H9 (cell line): ENCODE measurements at regions not wholly inside any gene's neighbourhood (a gene's known extent, or its start where the extent isn't known, plus 50 kb on each side); places are given as distances from the start of the nearest gene placed in this dataset.

Experiments used
- DNase-seq: peaks from one replicate; pipeline ENCODE4 v3.0.0-alpha.2; 2017
- H2AFZ ChIP-seq: one replicate; pipeline ENCODE4 v1.6.1; 2013; ENCODE audit warnings: mild to moderate bottlenecking, low read length, control low read depth, moderate library complexity
- H2AK5ac ChIP-seq: 2 replicates; pipeline ENCODE4 v1.6.1; 2013; ENCODE audit warnings: low read length, control low read depth, mixed read lengths; ENCODE audit not compliant: insufficient read length
- H2BK120ac ChIP-seq: one replicate; pipeline ENCODE4 v1.6.1; 2013; ENCODE audit warnings: low read depth, mild to moderate bottlenecking, low read length, control low read depth, inconsistent platforms; ENCODE audit not compliant: poor library complexity, severe bottlenecking
- H2BK12ac ChIP-seq: 2 replicates; pipeline ENCODE4 v1.6.1; 2013; ENCODE audit warnings: low read length, control low read depth, mixed read lengths, low read depth; ENCODE audit not compliant: insufficient read length
- H2BK15ac ChIP-seq: 2 replicates; pipeline ENCODE4 v1.6.1; 2013; ENCODE audit warnings: low read depth, low read length, control low read depth
- H2BK20ac ChIP-seq: one replicate; pipeline ENCODE4 v1.6.1; 2013; ENCODE audit warnings: low read depth, mild to moderate bottlenecking, low read length, control low read depth, inconsistent platforms; ENCODE audit not compliant: poor library complexity, severe bottlenecking
- H2BK5ac ChIP-seq: 2 replicates; pipeline ENCODE4 v1.6.1; 2013; ENCODE audit warnings: low read length, control low read depth, mixed read lengths; ENCODE audit not compliant: insufficient read length
- H3K14ac ChIP-seq: 2 replicates; pipeline ENCODE4 v1.6.1; 2013; ENCODE audit warnings: low read length, control low read depth; ENCODE audit not compliant: insufficient read depth
- H3K18ac ChIP-seq: 2 replicates; pipeline ENCODE4 v1.6.1; 2013; ENCODE audit warnings: low read depth, mild to moderate bottlenecking, mixed read lengths, low read length, control low read depth; ENCODE audit not compliant: insufficient read length
- H3K23ac ChIP-seq: 2 replicates; pipeline ENCODE4 v1.6.1; 2013; ENCODE audit warnings: low read length, control low read depth, mixed read lengths, low read depth; ENCODE audit not compliant: insufficient read length
- H3K23me2 ChIP-seq: 2 replicates; pipeline ENCODE4 v1.6.1; 2013; ENCODE audit warnings: low read depth, mild to moderate bottlenecking, mixed read lengths, low read length, control low read depth; ENCODE audit not compliant: insufficient read length, poor library complexity, severe bottlenecking
- H3K27ac ChIP-seq: 2 replicates; pipeline ENCODE4 v1.5.1; 2013; ENCODE audit warnings: low read length, control low read depth, mixed read lengths, low read depth; ENCODE audit not compliant: insufficient read length
- H3K27me3 ChIP-seq: 2 replicates; pipeline ENCODE4 v1.6.1; 2013; ENCODE audit warnings: low read length, control low read depth, inconsistent platforms; ENCODE audit not compliant: insufficient read depth
- H3K4ac ChIP-seq: 2 replicates; pipeline ENCODE4 v1.6.1; 2013; ENCODE audit warnings: low read depth, mild to moderate bottlenecking, control low read depth, inconsistent platforms, low read length, moderate library complexity
- H3K4me1 ChIP-seq: 2 replicates; pipeline ENCODE4 v1.6.1; 2013; ENCODE audit warnings: low read length, control low read depth, inconsistent platforms; ENCODE audit not compliant: insufficient read depth
- H3K4me2 ChIP-seq: 2 replicates; pipeline ENCODE4 v1.6.1; 2013; ENCODE audit warnings: low read length, control low read depth, mixed read lengths; ENCODE audit not compliant: insufficient read length, insufficient read depth
- H3K56ac ChIP-seq: 2 replicates; pipeline ENCODE4 v1.6.1; 2013; ENCODE audit warnings: low read depth, mild to moderate bottlenecking, mixed read lengths, low read length, control low read depth; ENCODE audit not compliant: insufficient read length
- H3K79me1 ChIP-seq: 2 replicates; pipeline ENCODE4 v1.6.1; 2013; ENCODE audit warnings: low read depth, mild to moderate bottlenecking, moderate library complexity, low read length, control low read depth, inconsistent platforms; ENCODE audit not compliant: insufficient read depth, poor library complexity, severe bottlenecking
- H3K79me2 ChIP-seq: 2 replicates; pipeline ENCODE4 v1.6.1; 2013; ENCODE audit warnings: low read length, control low read depth, inconsistent platforms; ENCODE audit not compliant: insufficient read depth
- H3K9ac ChIP-seq: 2 replicates; pipeline ENCODE4 v1.6.1; 2013; ENCODE audit warnings: low read length, control low read depth, mixed read lengths; ENCODE audit not compliant: insufficient read length; ENCODE audit errors: extremely low read depth
- H3K9me3 ChIP-seq: one replicate; pipeline ENCODE4 v1.6.1; 2013; ENCODE audit warnings: low read depth, low read length, inconsistent platforms; ENCODE audit not compliant: control insufficient read depth
- H3T11ph ChIP-seq: one replicate; pipeline ENCODE4 v1.6.1; 2013; ENCODE audit warnings: mild to moderate bottlenecking, low read length, control low read depth, inconsistent platforms
- H4K20me1 ChIP-seq: one replicate; pipeline ENCODE4 v1.6.1; 2013; ENCODE audit not compliant: control insufficient read depth, insufficient read length, insufficient read depth
- H4K5ac ChIP-seq: 2 replicates; pipeline ENCODE4 v1.6.1; 2013; ENCODE audit warnings: low read depth, mild to moderate bottlenecking, mixed read lengths, low read length, control low read depth; ENCODE audit not compliant: insufficient read length
- H4K8ac ChIP-seq: replicated peaks from 2 replicates; pipeline ENCODE4 v1.6.1; 2013; ENCODE audit warnings: low read length, control low read depth, mixed read lengths, low read depth; ENCODE audit not compliant: insufficient read length
- H4K91ac ChIP-seq: 2 replicates; pipeline ENCODE4 v1.6.1; 2013; ENCODE audit warnings: low read depth, mild to moderate bottlenecking, moderate library complexity, mixed read lengths, low read length, control low read depth; ENCODE audit not compliant: insufficient read length
- H3K27ac Mint-ChIP-seq, 3 experiments: 2 replicates in 2 of 3; 3 replicates in 1 of 3; pipeline ENCODE4 v1.8.0; 2020 to 2021; ENCODE audit warnings: mixed read lengths in 3 of 3, mild to moderate bottlenecking in 1 of 3, moderate library complexity in 1 of 3
- H3K27me3 Mint-ChIP-seq: 2 replicates; pipeline ENCODE4 v1.8.0; 2021; ENCODE audit warnings: low read depth, mild to moderate bottlenecking, moderate library complexity, mixed read lengths
- H3K36me3 Mint-ChIP-seq, 3 experiments: 2 replicates in 2 of 3; 3 replicates in 1 of 3; pipeline ENCODE4 v1.8.0; 2020 to 2021; ENCODE audit warnings: low read depth in 3 of 3, mixed read lengths in 3 of 3; ENCODE audit not compliant: insufficient read depth in 1 of 3
- H3K4me1 Mint-ChIP-seq, 2 experiments: 2 replicates each; pipeline ENCODE4 v1.8.0; 2020; ENCODE audit warnings: mixed read lengths in 2 of 2
- H3K4me3 Mint-ChIP-seq, 2 experiments: 2 replicates in 1 of 2; 3 replicates in 1 of 2; pipeline ENCODE4 v1.8.0; 2020 to 2021; ENCODE audit warnings: mild to moderate bottlenecking in 2 of 2, mixed read lengths in 2 of 2, moderate library complexity in 1 of 2
- H3K9me3 Mint-ChIP-seq, 2 experiments: 2 replicates in 1 of 2; 3 replicates in 1 of 2; pipeline ENCODE4 v1.8.0; 2020; ENCODE audit warnings: mild to moderate bottlenecking in 2 of 2, mixed read lengths in 2 of 2, moderate library complexity in 1 of 2
- CTCF ChIP-seq: fragments of 200-600 bp; sonication (generic); conservative IDR thresholded peaks from 3 replicates; pipeline ENCODE4 v1.8.0; 2021; ENCODE audit warnings: antibody characterized with exemption, mild to moderate bottlenecking
- WGBS: extraction: QIAGEN DNeasy Blood & Tissue Kit; methylation state at CpG from one replicate; pipeline ENCODE4 v1.1.7; 2013; ENCODE audit warnings: missing lambda C conversion rate, low lambda C conversion rate, mixed read lengths; ENCODE audit not compliant: insufficient read length; ENCODE audit errors: extremely low coverage; 5-methylcytosine and 5-hydroxymethylcytosine counted together

GRCh38 chr9:135410421-135410820 lies 69.2 kb upstream of the PPP1R26 start:
- Histone ChIP-seq H3K4me2 (no peak overlapping the region), H4K8ac (no peak overlapping the region), H3K4me1 (no peaks in the 10 kb centered on the region), H3K23me2 (no peaks in the 10 kb centered on the region), H3K79me2 (no peaks in the 10 kb centered on the region), H2BK5ac (no peak overlapping the region), H3K27ac (no peak overlapping the region), H4K91ac (no peak overlapping the region), H3K9me3 (no peaks in the 10 kb centered on the region), H2BK15ac (no peak overlapping the region), H3T11ph (no peak overlapping the region), H3K79me1 (no peaks in the 10 kb centered on the region), H2AFZ (no peak overlapping the region), H2AK5ac (no peak overlapping the region), H2BK120ac (peak overlapping the region; percentile 67), H3K56ac (no peak overlapping the region), H2BK20ac (no peak overlapping the region), H2BK12ac (no peak overlapping the region), H4K5ac (no peak overlapping the region), H4K20me1 (no peaks in the 10 kb centered on the region), H3K27me3 (no peaks in the 10 kb centered on the region), H3K4ac (no peak overlapping the region), H3K18ac (no peak overlapping the region), H3K9ac (no peak overlapping the region), H3K14ac (no peak overlapping the region), H3K23ac (no peak overlapping the region)
- peaks cover 2 to 3% of the 10 kb centered on the region in 2 experiments; a peak in 1 of 4 replicates for H3K4me1 Mint-ChIP-seq
- H3K27ac Mint-ChIP-seq, result no peak overlapping the region
- peaks cover 4 to 6% of the 10 kb centered on the region in 2 experiments; a peak in 1 of 5 replicates for H3K9me3 Mint-ChIP-seq
- DNase-seq, result no peak
- H3K27me3 Mint-ChIP-seq, result peaks cover 8% of the 10 kb centered on the region
- H3K4me3 Mint-ChIP-seq, result no peak overlapping the region
- TF ChIP-seq CTCF, result no peak
- no peaks in the 10 kb centered on the region; a peak in 1 of 7 replicates for H3K36me3 Mint-ChIP-seq
- WGBS, result no CpG with 5 or more reads among the region's 7 CpGs
